GM19452 (cell line): ENCODE measurements at regions not wholly inside any gene's neighbourhood (a gene's known extent, or its start where the extent isn't known, plus 50 kb on each side); places are given as distances from the start of the nearest gene placed in this dataset.
"Not testable (repeated sequence)": the region's sequence is repeated elsewhere in the genome, so short reads cannot be mapped to it uniquely, and the experiment has no call there.

Experiments used
- ATAC-seq: cut with Tn5 transposase; IDR thresholded peaks from one replicate; pipeline ENCODE4 v1.9.1; 2021; ENCODE audit not compliant: unreplicated experiment

- ATAC-seq, result no peak
These were observed 168.5 kb downstream of the HSD17B3 start for GRCh38 chr9:96133321-96134021.

- ATAC-seq, result no peak
These were observed 170.2 kb downstream of the HSD17B3 start for GRCh38 chr9:96131825-96132224.

- no peak for ATAC-seq
These were observed 171.0 kb downstream of the HSD17B3 start for GRCh38 chr9:96130970-96131369.

GRCh38 chr9:96129747-96130146 is 172.2 kb downstream of the HSD17B3 start:
- ATAC-seq, result no peak

DNA sequence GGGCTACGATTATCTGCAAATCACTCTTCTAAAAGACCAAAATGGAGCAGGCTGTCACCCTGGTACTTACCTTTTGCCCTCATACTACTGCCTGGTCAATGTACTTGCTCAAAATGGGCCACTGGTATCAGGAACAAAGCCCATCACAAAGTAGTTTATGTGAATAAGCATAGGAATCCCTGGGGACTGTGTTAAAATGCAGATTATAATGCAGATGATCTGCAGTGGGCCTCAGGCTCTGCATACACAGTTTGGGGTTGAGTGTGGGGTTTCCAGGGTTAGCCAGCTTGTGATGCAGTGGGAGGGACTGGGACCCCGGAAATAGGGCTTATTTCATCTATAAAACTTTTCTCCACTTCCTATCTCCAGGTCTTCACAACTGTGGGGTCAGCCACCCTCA is 173.1 kb downstream of the HSD17B3 start:
- no peak for ATAC-seq

DNA sequence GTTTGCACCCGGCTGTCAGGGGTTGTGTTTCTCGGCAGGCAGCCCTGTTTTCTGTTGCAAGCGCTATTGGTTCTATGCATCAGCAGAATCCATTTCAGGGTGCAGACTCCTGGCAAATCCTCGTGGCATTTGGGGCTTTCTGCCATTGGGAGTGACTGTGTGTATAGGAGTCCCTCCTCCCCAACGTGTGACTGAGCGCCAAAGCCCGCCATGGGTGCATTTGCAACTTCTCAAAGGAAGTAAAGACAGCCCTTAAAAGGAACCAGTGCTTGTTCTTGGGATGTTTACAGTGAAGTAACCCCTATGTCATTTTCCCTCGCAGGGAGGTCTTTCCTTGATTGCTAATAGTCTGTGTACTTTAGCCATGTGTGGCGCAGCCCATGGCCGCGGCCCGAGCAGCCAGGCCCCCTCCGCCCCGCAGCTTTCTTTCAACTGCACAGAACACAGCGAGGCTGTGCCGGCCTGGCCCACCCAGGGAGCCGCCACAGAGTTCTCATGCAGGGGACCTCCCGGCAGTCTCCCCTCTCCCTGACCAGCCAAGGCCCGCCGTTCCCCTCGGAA is 175.6 kb downstream of the HSD17B3 start:
- ATAC-seq, result no peak

GRCh38 chr9:96125624-96126023 is 176.4 kb downstream of the HSD17B3 start:
- ATAC-seq, result no peak

DNA sequence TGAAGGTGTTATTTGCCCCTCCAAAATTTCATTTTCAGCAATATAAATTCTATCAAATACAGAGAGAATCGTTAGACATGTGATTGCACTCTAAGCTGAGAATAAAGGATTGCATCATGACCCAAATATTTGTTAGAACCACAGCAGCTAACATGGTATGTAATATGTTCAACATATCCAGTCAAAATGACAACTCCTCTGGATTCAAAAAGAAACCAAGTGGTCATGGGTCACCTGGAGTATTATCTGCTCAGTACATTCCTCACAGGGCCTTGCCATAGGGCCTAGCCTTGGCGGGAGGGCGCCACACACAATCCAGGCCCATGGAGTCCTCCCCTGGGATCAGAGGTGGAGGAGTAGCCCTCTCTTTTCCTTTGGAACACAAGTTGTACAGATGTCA is 179.2 kb downstream of the HSD17B3 start:
- ATAC-seq, result no peak

DNA sequence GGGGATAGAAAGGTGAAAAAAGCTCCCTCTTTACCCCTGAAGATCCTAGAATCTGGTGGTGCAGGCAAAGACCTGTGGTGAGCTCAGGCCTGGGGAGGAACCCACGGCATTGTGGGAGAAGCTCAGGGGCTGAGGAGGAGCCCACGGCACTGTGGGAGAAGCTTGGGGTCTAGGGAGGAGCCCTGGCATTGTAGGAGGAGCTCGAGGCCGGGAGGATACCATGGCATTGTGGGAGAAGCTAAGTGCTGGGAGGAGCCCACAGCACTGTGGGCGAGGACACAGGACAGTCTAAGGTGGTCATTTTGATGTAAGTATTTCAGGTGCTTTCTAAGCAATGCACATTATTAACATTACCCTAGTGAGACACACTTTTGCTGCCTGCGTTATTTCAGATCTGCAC is 179.7 kb downstream of the HSD17B3 start:
- no peak for ATAC-seq

DNA sequence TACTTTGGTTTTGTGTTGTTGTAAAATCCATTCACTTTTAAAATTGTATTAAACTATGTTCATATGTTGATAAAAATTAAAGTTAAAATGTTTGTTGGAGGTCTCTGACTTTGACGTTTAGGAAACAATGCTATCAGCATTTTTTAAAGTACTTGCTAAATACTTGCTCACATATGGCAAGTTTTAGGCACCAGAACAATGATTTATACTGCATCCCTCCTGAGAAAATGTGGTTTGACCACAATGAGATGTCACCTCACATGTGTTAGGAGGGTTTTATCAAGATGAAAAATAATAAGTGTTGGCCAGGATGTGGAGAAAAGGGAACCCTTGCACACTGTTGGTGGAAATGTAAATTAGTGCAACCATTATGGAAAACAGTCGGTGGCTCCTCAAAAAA is 180.8 kb downstream of the HSD17B3 start:
- ATAC-seq, result no peak

- no peak for ATAC-seq
These were observed 184.4 kb downstream of the HSD17B3 start for GRCh38 chr9:96117398-96118080.

DNA sequence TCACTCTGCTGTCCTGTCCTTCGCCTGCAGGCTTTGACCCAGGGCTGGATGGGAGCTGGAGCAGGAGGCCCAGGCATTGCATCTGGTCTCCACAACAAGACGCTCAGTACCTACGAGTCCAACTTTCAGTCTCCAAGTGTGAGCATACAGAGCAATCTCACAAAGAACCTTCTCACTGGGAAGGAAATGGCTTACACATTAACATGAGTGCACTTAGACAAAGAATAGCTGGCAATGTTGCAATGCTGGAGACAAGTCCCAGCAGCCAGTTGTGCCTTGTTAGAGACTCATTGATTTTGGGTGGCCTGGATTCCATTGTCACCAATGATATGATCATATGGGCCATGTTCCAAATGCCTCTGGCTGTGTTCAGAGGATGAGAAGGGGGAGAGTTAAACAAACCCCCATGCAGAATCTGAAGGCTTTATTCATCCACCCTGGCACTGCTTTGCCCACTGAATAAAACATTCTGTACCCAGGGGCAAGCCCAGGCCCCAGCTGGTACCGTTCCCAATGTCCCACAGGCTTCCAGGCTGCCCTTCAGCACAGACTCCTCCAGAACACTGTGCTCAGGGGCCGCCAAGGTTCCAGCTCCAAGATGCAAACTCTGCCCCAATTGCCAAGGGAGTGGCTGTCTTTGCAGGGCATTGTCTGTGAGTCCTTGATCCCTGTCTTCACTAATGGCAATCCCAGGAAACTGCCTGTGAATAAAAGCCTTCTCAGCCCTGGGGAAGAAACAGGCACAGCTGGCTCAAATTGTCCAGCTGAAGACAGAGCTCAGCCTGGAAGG is 185.5 kb downstream of the HSD17B3 start:
- ATAC-seq, result no peak

DNA sequence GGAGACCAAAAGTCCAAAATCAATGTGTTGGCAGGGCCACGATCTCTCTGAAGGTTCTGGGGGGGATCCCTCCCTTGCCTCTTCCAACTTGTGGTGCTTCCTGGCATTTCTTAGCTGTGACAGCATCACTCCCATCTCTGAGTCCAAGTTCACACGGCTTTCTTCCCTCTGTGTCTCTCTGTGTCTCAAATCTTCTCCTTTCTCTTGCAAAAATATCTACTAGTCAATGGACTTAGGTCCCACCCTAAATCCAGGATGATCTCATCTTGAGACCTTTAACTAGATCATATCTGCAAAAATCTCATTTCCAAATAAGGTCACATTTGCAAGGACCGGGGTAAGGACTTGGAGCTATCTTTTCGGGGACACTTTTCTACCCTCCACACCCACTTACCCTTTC is 186.1 kb downstream of the HSD17B3 start:
- no peak for ATAC-seq

- no peak for ATAC-seq
These were observed 188.9 kb downstream of the HSD17B3 start for GRCh38 chr9:96113032-96113431.

DNA sequence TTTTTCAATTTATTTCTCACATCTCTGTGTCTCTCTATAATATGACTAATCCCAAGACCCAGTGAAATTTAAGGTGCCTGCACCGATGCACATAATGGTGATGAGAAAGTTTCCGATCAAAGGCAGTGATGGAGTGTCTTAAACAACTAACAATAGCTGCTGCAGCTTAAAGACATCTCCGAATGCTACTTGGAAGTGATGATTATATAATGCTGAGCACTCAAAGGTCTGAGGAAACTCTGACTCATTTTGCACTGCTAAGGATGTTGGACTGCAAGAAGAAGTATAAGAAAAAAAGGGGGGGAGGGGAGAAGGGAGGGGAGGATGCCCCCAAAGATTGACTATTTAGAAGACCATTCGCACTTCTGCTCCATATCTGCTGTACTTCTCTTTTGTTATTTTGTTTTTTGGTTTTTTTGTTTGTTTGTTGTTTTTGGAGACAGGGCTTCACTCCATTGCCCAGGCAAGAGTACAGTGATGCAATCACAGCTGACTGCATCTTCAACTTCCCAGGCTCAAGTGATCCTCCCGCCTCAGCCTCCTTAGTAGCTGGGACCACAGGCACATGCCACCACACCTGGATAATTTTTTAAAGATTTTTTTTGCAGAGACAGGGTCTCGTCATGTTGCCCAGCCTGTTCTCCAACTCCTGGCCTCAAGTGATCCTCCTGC is 192.2 kb downstream of the HSD17B3 start:
- no peak for ATAC-seq

GRCh38 chr9:96108691-96109380 is 193.1 kb downstream of the HSD17B3 start:
- ATAC-seq, result no peak

- no peak for ATAC-seq
These were observed 194.5 kb downstream of the HSD17B3 start for GRCh38 chr9:96107436-96107835.

GRCh38 chr9:96100385-96101300 is 201.3 kb downstream of the HSD17B3 start:
- ATAC-seq, result no peak

DNA sequence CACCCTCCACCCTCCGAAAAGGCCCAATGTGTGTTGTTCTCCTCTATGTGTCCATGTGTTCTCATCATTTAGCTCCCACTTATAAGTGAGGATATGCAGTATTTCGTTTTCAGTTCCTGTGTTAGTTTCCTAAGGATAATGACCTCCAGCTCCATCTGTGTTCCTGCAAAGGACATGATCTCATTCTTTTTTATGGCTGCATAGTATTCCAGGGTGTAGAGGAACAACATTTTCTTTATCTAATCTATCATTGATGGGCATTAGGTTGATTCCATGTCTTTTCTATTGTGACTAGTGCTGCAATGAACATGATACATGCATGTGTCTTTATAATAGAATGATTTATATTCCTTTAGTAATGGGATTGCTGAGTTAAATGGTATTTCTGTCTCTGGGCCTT is 211.3 kb downstream of the HSD17B3 start:
- not testable (repeated sequence) for ATAC-seq
